Kidney (tissue), 13 donors: ENCODE measurements at regions not wholly inside any gene's neighbourhood (a gene's known extent, or its start where the extent isn't known, plus 50 kb on each side); places are given as distances from the start of the nearest gene placed in this dataset.

Source experiments
- DNase-seq, 5 donors: peaks; one replicate each; pipeline ENCODE4 v3.0.0-alpha.2; 2013 to 2020
- FAIRE-seq: peaks from 2 replicates; lab custom pipeline; 2012; peaks lifted over from hg19 to GRCh38; lab: Jason Lieb, UNC
- H3K27ac ChIP-seq, 2 donors: one replicate each; pipeline ENCODE4 v1.7.0; 2013; ENCODE audit warnings: low read depth in 2 of 2, low read length in 2 of 2, inconsistent platforms in 1 of 2
- H3K27me3 ChIP-seq: one replicate; pipeline ENCODE4 v1.7.1; 2013; ENCODE audit warnings: low read length, inconsistent platforms; ENCODE audit not compliant: control insufficient read depth, insufficient read depth
- H3K36me3 ChIP-seq, 3 donors: one replicate each; pipeline versions ENCODE4 v1.7.0 to v1.7.1; 2013; ENCODE audit warnings: low read length in 3 of 3, control low read depth in 1 of 3, inconsistent platforms in 1 of 3; ENCODE audit not compliant: insufficient read depth in 3 of 3, control insufficient read depth in 2 of 3
- H3K4me1 ChIP-seq, 3 donors: one replicate each; pipeline versions ENCODE4 v1.7.0 to v1.7.1; 2013; ENCODE audit warnings: low read length in 3 of 3, inconsistent platforms in 1 of 3, low read depth in 1 of 3; ENCODE audit not compliant: control insufficient read depth in 2 of 3, insufficient read depth in 2 of 3
- H3K4me3 ChIP-seq, 3 donors: one replicate each; pipeline versions ENCODE4 v1.7.0 to v1.8.1; 2013; ENCODE audit warnings: low read length in 3 of 3, control low read depth in 1 of 3, inconsistent platforms in 1 of 3
- H3K9ac ChIP-seq, 3 donors: one replicate each; pipeline versions ENCODE4 v1.7.0 to v1.7.1; 2013; ENCODE audit warnings: low read length in 3 of 3, control low read depth in 1 of 3, inconsistent platforms in 1 of 3
- H3K9me3 ChIP-seq, 3 donors: one replicate each; pipeline versions ENCODE4 v1.7.0 to v1.7.1; 2013; ENCODE audit warnings: low read length in 3 of 3, control low read depth in 1 of 3, inconsistent platforms in 1 of 3; ENCODE audit not compliant: control insufficient read depth in 2 of 3, insufficient read depth in 1 of 3
- intact Hi-C: fragments of 100-400 bp; cut with DNase I; formaldehyde crosslinking; loops from one replicate; pipeline ENCODE4 v1.11.1; 2022
- TF ChIP-seq, protein P1 (sequence below): IDR thresholded peaks from 3 replicates; pipeline ENCODE4 v1.5.1; 2012; ENCODE audit warnings: mild to moderate bottlenecking, moderate library complexity, borderline replicate concordance; ENCODE audit not compliant: insufficient read depth; ENCODE audit errors: extremely low read depth
- donor health status: control.
- donor health status: control.
- donor health status: control.
- donor health status: control.
- donor health status: control.
- donor health status: DM: yes; HTN: yes; CAD: no.
- donor health status: Normal renal cell carcinoma (clear cell type).

DNA sequence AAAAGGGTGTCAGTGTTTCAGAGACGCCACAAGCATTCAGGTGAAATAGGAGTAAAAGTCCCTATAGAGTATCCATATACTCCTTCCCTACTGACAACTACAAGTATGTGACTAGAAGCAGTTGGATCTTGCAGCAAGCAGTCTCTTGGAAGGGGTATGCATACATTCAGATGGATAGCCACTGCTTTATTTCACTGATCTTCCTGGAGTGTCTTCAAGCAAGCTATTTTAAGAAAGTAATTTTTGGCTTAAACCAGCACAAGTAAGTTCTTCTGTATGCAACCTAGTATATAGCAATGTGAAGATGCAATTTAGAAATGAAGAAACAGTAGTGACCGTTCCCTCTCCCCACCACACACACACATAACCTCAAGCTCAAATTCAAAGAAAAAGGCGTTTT lies 446.8 kb upstream of the CDH18 start:
- Histone ChIP-seq H3K4me3 (no peak overlapping the region), H3K27me3 (no peaks in the 10 kb centered on the region), H3K9ac (no peak overlapping the region), H3K27ac (no peak overlapping the region), H3K9me3 (no peaks in the 10 kb centered on the region), H3K4me1 (no peaks in the 10 kb centered on the region), H3K36me3 (no peaks in the 10 kb centered on the region)
- FAIRE-seq (no peak), DNase-seq (no peak)
- intact Hi-C loops, result no loop called here
- TF ChIP-seq, protein P1, sequence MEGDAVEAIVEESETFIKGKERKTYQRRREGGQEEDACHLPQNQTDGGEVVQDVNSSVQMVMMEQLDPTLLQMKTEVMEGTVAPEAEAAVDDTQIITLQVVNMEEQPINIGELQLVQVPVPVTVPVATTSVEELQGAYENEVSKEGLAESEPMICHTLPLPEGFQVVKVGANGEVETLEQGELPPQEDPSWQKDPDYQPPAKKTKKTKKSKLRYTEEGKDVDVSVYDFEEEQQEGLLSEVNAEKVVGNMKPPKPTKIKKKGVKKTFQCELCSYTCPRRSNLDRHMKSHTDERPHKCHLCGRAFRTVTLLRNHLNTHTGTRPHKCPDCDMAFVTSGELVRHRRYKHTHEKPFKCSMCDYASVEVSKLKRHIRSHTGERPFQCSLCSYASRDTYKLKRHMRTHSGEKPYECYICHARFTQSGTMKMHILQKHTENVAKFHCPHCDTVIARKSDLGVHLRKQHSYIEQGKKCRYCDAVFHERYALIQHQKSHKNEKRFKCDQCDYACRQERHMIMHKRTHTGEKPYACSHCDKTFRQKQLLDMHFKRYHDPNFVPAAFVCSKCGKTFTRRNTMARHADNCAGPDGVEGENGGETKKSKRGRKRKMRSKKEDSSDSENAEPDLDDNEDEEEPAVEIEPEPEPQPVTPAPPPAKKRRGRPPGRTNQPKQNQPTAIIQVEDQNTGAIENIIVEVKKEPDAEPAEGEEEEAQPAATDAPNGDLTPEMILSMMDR, result no peak

DNA sequence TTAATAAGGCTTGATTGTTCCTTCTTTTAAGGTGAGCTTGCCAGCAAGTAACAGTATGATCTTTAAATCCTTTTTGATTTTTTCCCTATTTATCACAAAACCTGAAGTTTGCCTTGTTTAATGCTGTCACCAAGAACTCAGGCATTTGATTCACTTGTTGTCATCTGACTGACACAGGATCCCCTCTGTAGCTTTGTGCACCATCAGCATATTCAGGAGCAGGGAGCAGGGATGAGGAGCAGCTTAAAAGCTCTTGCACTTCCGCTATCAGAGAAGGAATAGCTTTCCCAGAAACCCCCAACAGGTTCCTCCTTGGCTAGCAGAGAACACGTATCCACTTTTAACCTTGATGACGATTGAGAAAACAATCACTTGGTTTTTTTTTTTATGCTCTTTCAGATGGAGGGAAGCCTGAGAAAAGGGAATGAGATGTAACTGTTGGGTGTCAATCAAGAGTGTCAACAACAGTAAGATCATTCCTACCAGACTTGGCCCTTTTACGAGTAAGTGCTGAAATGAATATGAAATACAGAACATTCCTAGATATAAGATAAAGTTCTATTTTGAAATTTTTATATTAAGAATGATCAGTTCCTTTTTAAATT lies 433.1 kb upstream of the CDH18 start:
- TF ChIP-seq, protein P1, result no peak
- no peak for DNase-seq
- H3K9me3 ChIP-seq, result no peaks in the 10 kb centered on the region
- no peaks in the 10 kb centered on the region for H3K36me3 ChIP-seq
- intact Hi-C loops, result no loop called here
- no peak overlapping the region for H3K9ac ChIP-seq
- no peak for FAIRE-seq
- H3K27me3 ChIP-seq, result no peaks in the 10 kb centered on the region
- H3K4me1 ChIP-seq, result no peaks in the 10 kb centered on the region
- H3K27ac ChIP-seq, result no peak overlapping the region
- H3K4me3 ChIP-seq, result no peak overlapping the region
